OCI-M2 (cell line): ENCODE measurements at regions not wholly inside any gene's neighbourhood (a gene's known extent, or its start where the extent isn't known, plus 50 kb on each side); places are given as distances from the start of the nearest gene placed in this dataset.

ENCODE experiments used
- DNase-seq: peaks from one replicate; lab custom pipeline; 2025; ENCODE audit not compliant: unreplicated experiment; lab: John Stamatoyannopoulos, UW

DNA sequence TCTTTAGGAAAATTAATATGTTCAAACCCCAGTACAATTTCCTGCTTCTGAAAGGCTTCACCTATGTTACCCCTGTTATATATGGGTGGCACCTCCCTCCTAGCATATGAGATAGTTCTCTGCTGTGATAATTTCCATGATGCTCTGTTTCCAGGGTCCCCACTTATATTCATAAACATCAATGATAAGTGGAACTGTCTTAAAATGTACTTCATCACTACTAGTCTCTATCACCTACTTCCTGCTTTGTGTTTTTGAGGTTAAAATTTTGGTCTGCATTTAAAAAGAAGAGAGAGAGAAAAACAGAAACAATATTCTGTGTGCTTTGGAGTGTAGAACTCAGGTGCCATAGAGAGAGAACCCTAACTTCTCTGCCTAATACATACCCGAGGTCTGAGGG is 234.7 kb downstream of the HTR1A start:
- DNase-seq: no peak

- DNase-seq: no peak
These were observed 235.7 kb downstream of the HTR1A start for GRCh38 chr5:63726496-63726895.

DNA sequence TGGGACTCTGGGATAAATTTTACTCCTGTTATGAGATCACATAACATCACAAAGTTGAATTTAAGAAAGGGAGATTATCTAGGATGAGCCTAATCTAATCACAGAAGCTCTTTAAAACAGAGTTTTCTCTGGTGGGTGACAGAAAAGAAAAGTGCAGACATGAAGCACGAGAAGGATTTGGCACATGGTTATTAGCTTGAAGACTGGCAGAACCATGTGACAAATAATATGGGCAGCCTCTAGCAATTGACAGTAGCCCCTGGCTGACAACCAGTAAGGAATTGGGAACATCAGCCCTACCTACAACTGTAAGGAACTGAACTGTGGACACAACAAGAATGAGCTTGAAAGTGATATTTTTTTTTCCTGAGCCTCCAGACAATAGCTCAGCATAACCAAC is 243.1 kb downstream of the HTR1A start:
- DNase-seq: no peak

DNA sequence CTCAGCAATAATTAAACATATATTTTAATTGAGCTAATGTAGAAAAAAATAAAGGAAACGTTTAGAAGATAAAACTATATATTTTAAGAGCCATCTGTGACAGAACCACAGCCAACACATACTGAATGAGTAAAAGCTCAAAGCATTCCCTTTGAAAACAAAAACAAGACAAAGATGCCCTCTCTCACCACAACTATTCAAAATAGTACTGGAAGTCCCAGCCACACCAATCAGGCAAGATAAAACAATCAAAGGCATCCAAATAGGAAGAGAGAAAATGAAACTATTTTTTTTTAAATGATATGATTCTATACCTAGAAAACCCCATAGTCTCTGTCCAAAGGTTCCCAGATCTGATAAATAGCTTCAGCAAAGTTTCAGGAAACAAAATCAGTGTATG is 262.0 kb downstream of the HTR1A start:
- no peak for DNase-seq

DNA sequence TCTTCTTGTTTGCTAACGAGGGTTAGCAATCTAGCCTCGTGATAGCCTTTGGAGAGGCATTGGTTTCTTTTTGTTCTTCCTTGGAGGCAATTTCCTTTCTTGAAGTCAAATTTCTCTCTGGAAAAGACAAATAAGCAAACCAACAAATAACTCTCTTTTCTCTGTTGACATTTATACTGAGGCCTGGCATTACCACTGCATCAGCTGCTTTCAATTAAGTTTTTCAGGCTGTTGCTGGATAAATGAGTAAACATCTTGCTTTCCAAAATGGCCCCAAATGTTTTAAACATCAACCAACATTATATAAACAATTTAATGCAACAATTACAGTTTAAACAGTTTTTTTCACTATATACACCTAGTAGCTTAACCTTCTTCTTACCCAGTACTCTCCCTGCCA is 264.4 kb downstream of the HTR1A start:
- DNase-seq: no peak

- DNase-seq: no peak
These were observed 271.7 kb downstream of the HTR1A start for GRCh38 chr5:63690546-63690945.

DNA sequence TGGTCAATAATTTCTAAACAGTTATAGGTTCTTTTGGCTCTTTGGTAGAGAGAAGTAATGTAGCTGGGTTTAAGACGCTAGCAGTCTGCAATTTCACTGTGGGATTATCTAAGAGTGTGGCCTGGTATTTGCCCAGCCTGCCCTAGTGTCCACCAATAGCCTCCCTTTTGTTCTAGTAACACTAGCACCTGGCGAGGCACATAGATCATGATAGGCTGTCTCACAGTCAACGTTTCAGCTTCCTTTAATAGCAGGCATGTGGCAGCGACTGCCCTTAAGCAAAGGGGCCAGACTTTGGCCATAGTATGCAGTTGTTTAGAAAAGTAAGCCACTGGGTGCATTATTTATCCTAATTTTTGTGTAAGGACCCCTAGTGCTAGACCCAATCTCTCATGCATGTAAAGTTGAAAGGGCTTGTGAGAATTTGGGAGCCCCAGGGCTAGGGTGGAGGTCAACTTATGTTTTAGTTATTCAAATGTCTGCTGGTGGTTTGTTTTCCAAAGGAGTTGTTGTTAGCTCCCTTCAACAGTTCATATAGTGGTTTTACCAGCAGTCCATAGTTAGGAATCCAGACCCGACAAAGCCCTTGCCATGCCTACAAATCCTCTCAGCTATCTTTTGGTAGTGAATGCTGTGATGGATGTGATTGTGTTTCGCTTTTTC is 274.3 kb downstream of the HTR1A start:
- no peak for DNase-seq

- no peak for DNase-seq
These were observed 275.3 kb downstream of the HTR1A start for GRCh38 chr5:63686938-63687337.

GRCh38 chr5:63686181-63686580 is 276.1 kb downstream of the HTR1A start:
- DNase-seq: no peak

GRCh38 chr5:63685454-63685853 is 276.8 kb downstream of the HTR1A start:
- DNase-seq: no peak

DNA sequence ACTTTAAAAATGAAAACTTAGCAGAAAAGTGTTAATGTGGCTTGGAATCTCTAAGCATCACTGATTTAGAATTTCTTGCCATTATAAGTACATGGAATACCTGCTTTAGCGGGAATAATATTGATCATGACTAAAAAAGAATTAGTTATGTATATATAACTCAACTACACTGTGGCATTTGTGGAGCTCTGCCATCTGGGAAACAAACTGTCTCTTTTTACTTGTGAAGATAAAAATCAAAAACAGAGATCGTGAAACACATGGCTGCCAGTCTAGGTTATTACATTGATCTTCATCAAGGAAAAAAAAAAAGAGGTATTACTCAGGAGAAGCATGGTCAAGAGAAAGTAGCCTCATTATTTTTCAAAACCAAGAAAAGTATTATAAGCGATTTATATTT is 287.4 kb downstream of the HTR1A start:
- no peak for DNase-seq

- no peak for DNase-seq
These were observed 307.2 kb downstream of the HTR1A start for GRCh38 chr5:63655043-63655442.

DNA sequence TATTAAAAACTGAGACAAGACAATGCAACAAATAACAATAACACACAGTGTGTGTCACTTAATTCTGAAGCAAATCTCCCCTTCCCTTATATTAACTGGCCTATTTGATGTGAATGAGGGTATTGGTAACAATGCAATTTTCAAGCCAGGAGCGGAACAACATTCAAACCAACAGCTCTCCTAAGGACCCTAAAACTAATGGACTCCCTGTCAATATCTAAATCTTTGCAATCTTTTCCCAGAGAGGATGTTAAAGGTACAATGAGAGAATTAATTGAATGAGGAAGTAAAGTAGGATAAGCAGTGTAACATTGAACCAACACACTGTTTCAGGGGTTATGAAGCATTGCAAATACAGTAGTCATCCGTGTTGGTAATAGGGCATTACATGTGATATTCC is 311.7 kb downstream of the HTR1A start:
- no peak for DNase-seq

- DNase-seq: no peak
These were observed 313.9 kb downstream of the HTR1A start for GRCh38 chr5:63648376-63648775.

- no peak for DNase-seq
These were observed 332.2 kb downstream of the HTR1A start for GRCh38 chr5:63629951-63630630.

- DNase-seq: no peak
These were observed 348.8 kb downstream of the HTR1A start for GRCh38 chr5:63613442-63613841.

GRCh38 chr5:63603996-63604395 is 358.2 kb downstream of the HTR1A start:
- no peak for DNase-seq

GRCh38 chr5:63602971-63603370 is 359.3 kb downstream of the HTR1A start:
- no peak for DNase-seq

DNA sequence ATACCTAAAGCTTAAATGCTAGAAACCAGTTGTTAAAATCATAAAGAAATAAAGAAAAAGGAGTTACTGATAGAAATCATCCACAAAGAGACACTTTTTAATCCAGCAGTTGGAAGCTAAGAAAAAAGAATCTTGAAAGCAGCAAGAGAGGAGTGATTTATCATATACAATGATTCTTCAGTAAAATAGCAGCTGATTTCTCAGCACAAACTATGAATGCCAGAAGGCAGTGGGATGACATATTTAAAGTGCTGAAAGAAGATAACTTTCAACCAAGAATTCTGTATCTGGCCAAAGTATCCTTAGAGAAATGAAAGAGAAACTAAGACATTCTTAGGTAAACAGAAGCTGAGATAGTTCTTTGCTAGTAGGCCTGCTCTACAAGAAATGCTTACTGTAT is 366.0 kb downstream of the HTR1A start:
- DNase-seq: no peak

GRCh38 chr5:63573380-63573779 is 388.9 kb downstream of the HTR1A start:
- no peak for DNase-seq

DNA sequence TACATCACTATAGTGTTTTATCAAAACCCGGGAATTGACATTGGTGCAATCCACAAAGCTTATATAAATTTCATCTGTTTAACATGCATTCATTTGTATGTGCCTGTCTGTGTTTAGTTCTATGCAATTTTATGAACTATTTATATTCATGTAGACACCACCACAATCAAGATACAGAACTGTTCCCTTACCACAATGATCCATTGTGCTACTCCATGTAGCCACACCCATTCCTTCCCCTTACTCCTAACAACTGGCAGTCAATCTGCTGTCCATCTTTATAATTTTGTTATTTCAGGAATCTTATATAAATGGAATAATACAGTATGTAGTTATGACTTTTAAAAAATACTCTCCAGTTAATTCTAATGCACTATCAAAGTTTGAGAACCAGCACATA is 389.5 kb downstream of the HTR1A start:
- no peak for DNase-seq

DNA sequence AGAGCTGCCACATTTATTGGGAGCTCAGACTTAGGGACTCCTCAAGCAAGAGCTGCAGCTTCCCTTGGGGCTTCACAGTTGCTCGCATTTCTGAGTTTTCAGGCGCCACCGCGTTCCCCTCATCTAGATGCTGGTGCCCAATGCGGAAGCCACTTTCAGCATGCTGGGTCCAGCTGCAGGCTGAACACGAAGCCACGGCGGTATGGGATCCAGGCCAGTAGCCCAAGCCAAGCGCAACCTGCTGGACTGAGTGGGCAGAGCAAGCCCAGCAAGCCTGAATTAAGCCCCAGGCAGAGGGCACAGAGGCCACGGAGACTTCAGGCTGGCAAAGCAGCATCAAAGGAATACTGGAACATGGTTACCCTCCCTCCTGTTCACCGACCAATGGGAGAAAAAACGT is 391.5 kb downstream of the HTR1A start:
- no peak for DNase-seq

- DNase-seq: no peak
These were observed 397.5 kb downstream of the HTR1A start for GRCh38 chr5:63564789-63565188.
